H9 (cell line): ENCODE measurements at regions not wholly inside any gene's neighbourhood (a gene's known extent, or its start where the extent isn't known, plus 50 kb on each side); places are given as distances from the start of the nearest gene placed in this dataset.

Experiments used
- DNase-seq: peaks from one replicate; pipeline ENCODE4 v3.0.0-alpha.2; 2017
- H2AFZ ChIP-seq: one replicate; pipeline ENCODE4 v1.6.1; 2013; ENCODE audit warnings: mild to moderate bottlenecking, low read length, control low read depth, moderate library complexity
- H2AK5ac ChIP-seq: 2 replicates; pipeline ENCODE4 v1.6.1; 2013; ENCODE audit warnings: low read length, control low read depth, mixed read lengths; ENCODE audit not compliant: insufficient read length
- H2BK120ac ChIP-seq: one replicate; pipeline ENCODE4 v1.6.1; 2013; ENCODE audit warnings: low read depth, mild to moderate bottlenecking, low read length, control low read depth, inconsistent platforms; ENCODE audit not compliant: poor library complexity, severe bottlenecking
- H2BK12ac ChIP-seq: 2 replicates; pipeline ENCODE4 v1.6.1; 2013; ENCODE audit warnings: low read length, control low read depth, mixed read lengths, low read depth; ENCODE audit not compliant: insufficient read length
- H2BK15ac ChIP-seq: 2 replicates; pipeline ENCODE4 v1.6.1; 2013; ENCODE audit warnings: low read depth, low read length, control low read depth
- H2BK20ac ChIP-seq: one replicate; pipeline ENCODE4 v1.6.1; 2013; ENCODE audit warnings: low read depth, mild to moderate bottlenecking, low read length, control low read depth, inconsistent platforms; ENCODE audit not compliant: poor library complexity, severe bottlenecking
- H2BK5ac ChIP-seq: 2 replicates; pipeline ENCODE4 v1.6.1; 2013; ENCODE audit warnings: low read length, control low read depth, mixed read lengths; ENCODE audit not compliant: insufficient read length
- H3K14ac ChIP-seq: 2 replicates; pipeline ENCODE4 v1.6.1; 2013; ENCODE audit warnings: low read length, control low read depth; ENCODE audit not compliant: insufficient read depth
- H3K18ac ChIP-seq: 2 replicates; pipeline ENCODE4 v1.6.1; 2013; ENCODE audit warnings: low read depth, mild to moderate bottlenecking, mixed read lengths, low read length, control low read depth; ENCODE audit not compliant: insufficient read length
- H3K23ac ChIP-seq: 2 replicates; pipeline ENCODE4 v1.6.1; 2013; ENCODE audit warnings: low read length, control low read depth, mixed read lengths, low read depth; ENCODE audit not compliant: insufficient read length
- H3K23me2 ChIP-seq: 2 replicates; pipeline ENCODE4 v1.6.1; 2013; ENCODE audit warnings: low read depth, mild to moderate bottlenecking, mixed read lengths, low read length, control low read depth; ENCODE audit not compliant: insufficient read length, poor library complexity, severe bottlenecking
- H3K27ac ChIP-seq: 2 replicates; pipeline ENCODE4 v1.5.1; 2013; ENCODE audit warnings: low read length, control low read depth, mixed read lengths, low read depth; ENCODE audit not compliant: insufficient read length
- H3K27me3 ChIP-seq: 2 replicates; pipeline ENCODE4 v1.6.1; 2013; ENCODE audit warnings: low read length, control low read depth, inconsistent platforms; ENCODE audit not compliant: insufficient read depth
- H3K4ac ChIP-seq: 2 replicates; pipeline ENCODE4 v1.6.1; 2013; ENCODE audit warnings: low read depth, mild to moderate bottlenecking, control low read depth, inconsistent platforms, low read length, moderate library complexity
- H3K4me1 ChIP-seq: 2 replicates; pipeline ENCODE4 v1.6.1; 2013; ENCODE audit warnings: low read length, control low read depth, inconsistent platforms; ENCODE audit not compliant: insufficient read depth
- H3K4me2 ChIP-seq: 2 replicates; pipeline ENCODE4 v1.6.1; 2013; ENCODE audit warnings: low read length, control low read depth, mixed read lengths; ENCODE audit not compliant: insufficient read length, insufficient read depth
- H3K56ac ChIP-seq: 2 replicates; pipeline ENCODE4 v1.6.1; 2013; ENCODE audit warnings: low read depth, mild to moderate bottlenecking, mixed read lengths, low read length, control low read depth; ENCODE audit not compliant: insufficient read length
- H3K79me1 ChIP-seq: 2 replicates; pipeline ENCODE4 v1.6.1; 2013; ENCODE audit warnings: low read depth, mild to moderate bottlenecking, moderate library complexity, low read length, control low read depth, inconsistent platforms; ENCODE audit not compliant: insufficient read depth, poor library complexity, severe bottlenecking
- H3K79me2 ChIP-seq: 2 replicates; pipeline ENCODE4 v1.6.1; 2013; ENCODE audit warnings: low read length, control low read depth, inconsistent platforms; ENCODE audit not compliant: insufficient read depth
- H3K9ac ChIP-seq: 2 replicates; pipeline ENCODE4 v1.6.1; 2013; ENCODE audit warnings: low read length, control low read depth, mixed read lengths; ENCODE audit not compliant: insufficient read length; ENCODE audit errors: extremely low read depth
- H3K9me3 ChIP-seq: one replicate; pipeline ENCODE4 v1.6.1; 2013; ENCODE audit warnings: low read depth, low read length, inconsistent platforms; ENCODE audit not compliant: control insufficient read depth
- H3T11ph ChIP-seq: one replicate; pipeline ENCODE4 v1.6.1; 2013; ENCODE audit warnings: mild to moderate bottlenecking, low read length, control low read depth, inconsistent platforms
- H4K20me1 ChIP-seq: one replicate; pipeline ENCODE4 v1.6.1; 2013; ENCODE audit not compliant: control insufficient read depth, insufficient read length, insufficient read depth
- H4K5ac ChIP-seq: 2 replicates; pipeline ENCODE4 v1.6.1; 2013; ENCODE audit warnings: low read depth, mild to moderate bottlenecking, mixed read lengths, low read length, control low read depth; ENCODE audit not compliant: insufficient read length
- H4K8ac ChIP-seq: replicated peaks from 2 replicates; pipeline ENCODE4 v1.6.1; 2013; ENCODE audit warnings: low read length, control low read depth, mixed read lengths, low read depth; ENCODE audit not compliant: insufficient read length
- H4K91ac ChIP-seq: 2 replicates; pipeline ENCODE4 v1.6.1; 2013; ENCODE audit warnings: low read depth, mild to moderate bottlenecking, moderate library complexity, mixed read lengths, low read length, control low read depth; ENCODE audit not compliant: insufficient read length
- H3K27ac Mint-ChIP-seq, 3 experiments: 2 replicates in 2 of 3; 3 replicates in 1 of 3; pipeline ENCODE4 v1.8.0; 2020 to 2021; ENCODE audit warnings: mixed read lengths in 3 of 3, mild to moderate bottlenecking in 1 of 3, moderate library complexity in 1 of 3
- H3K27me3 Mint-ChIP-seq: 2 replicates; pipeline ENCODE4 v1.8.0; 2021; ENCODE audit warnings: low read depth, mild to moderate bottlenecking, moderate library complexity, mixed read lengths
- H3K36me3 Mint-ChIP-seq, 3 experiments: 2 replicates in 2 of 3; 3 replicates in 1 of 3; pipeline ENCODE4 v1.8.0; 2020 to 2021; ENCODE audit warnings: low read depth in 3 of 3, mixed read lengths in 3 of 3; ENCODE audit not compliant: insufficient read depth in 1 of 3
- H3K4me1 Mint-ChIP-seq, 2 experiments: 2 replicates each; pipeline ENCODE4 v1.8.0; 2020; ENCODE audit warnings: mixed read lengths in 2 of 2
- H3K4me3 Mint-ChIP-seq, 2 experiments: 2 replicates in 1 of 2; 3 replicates in 1 of 2; pipeline ENCODE4 v1.8.0; 2020 to 2021; ENCODE audit warnings: mild to moderate bottlenecking in 2 of 2, mixed read lengths in 2 of 2, moderate library complexity in 1 of 2
- H3K9me3 Mint-ChIP-seq, 2 experiments: 2 replicates in 1 of 2; 3 replicates in 1 of 2; pipeline ENCODE4 v1.8.0; 2020; ENCODE audit warnings: mild to moderate bottlenecking in 2 of 2, mixed read lengths in 2 of 2, moderate library complexity in 1 of 2
- WGBS: extraction: QIAGEN DNeasy Blood & Tissue Kit; methylation state at CpG from one replicate; pipeline ENCODE4 v1.1.7; 2013; ENCODE audit warnings: missing lambda C conversion rate, low lambda C conversion rate, mixed read lengths; ENCODE audit not compliant: insufficient read length; ENCODE audit errors: extremely low coverage; 5-methylcytosine and 5-hydroxymethylcytosine counted together
- TF ChIP-seq, protein P1 (sequence below): fragments of 200-600 bp; sonication (generic); conservative IDR thresholded peaks from 3 replicates; pipeline ENCODE4 v1.8.0; 2021; ENCODE audit warnings: antibody characterized with exemption, mild to moderate bottlenecking

- no peaks in the 10 kb centered on the region for H3K27me3 ChIP-seq
- H3K4me3 Mint-ChIP-seq = no peak overlapping the region
- peaks cover 5% of the 10 kb centered on the region in 2 experiments; a peak in 3 of 5 replicates for H3K9me3 Mint-ChIP-seq
Measured at GRCh38 chr9:102842423-102842822, 152.7 kb upstream of the CYLC2 start.

More at GRCh38 chr9:102842423-102842822, 152.7 kb upstream of the CYLC2 start:
- H2BK5ac ChIP-seq = no peak overlapping the region
- no peak overlapping the region for H3K9ac ChIP-seq
- H2BK120ac ChIP-seq = no peak overlapping the region
- DNase-seq = no peak
- H3K79me2 ChIP-seq = no peaks in the 10 kb centered on the region
- H4K8ac ChIP-seq = no peak overlapping the region
- no peak overlapping the region for H3K18ac ChIP-seq
- H4K91ac ChIP-seq = no peak overlapping the region
- no peak overlapping the region for H2BK20ac ChIP-seq
- no peak overlapping the region for H3K27ac Mint-ChIP-seq
- no peak overlapping the region for H3K23ac ChIP-seq
- no peak overlapping the region for H3K4me2 ChIP-seq
- H4K20me1 ChIP-seq = no peaks in the 10 kb centered on the region
- no peaks in the 10 kb centered on the region for H3K4me1 Mint-ChIP-seq
- H2AFZ ChIP-seq = no peak overlapping the region
- H2BK12ac ChIP-seq = no peak overlapping the region
- TF ChIP-seq, protein P1, sequence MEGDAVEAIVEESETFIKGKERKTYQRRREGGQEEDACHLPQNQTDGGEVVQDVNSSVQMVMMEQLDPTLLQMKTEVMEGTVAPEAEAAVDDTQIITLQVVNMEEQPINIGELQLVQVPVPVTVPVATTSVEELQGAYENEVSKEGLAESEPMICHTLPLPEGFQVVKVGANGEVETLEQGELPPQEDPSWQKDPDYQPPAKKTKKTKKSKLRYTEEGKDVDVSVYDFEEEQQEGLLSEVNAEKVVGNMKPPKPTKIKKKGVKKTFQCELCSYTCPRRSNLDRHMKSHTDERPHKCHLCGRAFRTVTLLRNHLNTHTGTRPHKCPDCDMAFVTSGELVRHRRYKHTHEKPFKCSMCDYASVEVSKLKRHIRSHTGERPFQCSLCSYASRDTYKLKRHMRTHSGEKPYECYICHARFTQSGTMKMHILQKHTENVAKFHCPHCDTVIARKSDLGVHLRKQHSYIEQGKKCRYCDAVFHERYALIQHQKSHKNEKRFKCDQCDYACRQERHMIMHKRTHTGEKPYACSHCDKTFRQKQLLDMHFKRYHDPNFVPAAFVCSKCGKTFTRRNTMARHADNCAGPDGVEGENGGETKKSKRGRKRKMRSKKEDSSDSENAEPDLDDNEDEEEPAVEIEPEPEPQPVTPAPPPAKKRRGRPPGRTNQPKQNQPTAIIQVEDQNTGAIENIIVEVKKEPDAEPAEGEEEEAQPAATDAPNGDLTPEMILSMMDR = no peak
- no peaks in the 10 kb centered on the region for H3K79me1 ChIP-seq
- H4K5ac ChIP-seq = no peak overlapping the region
- H3K4me1 ChIP-seq = no peaks in the 10 kb centered on the region
- no peak overlapping the region for H2AK5ac ChIP-seq
- H3K56ac ChIP-seq = no peak overlapping the region
- WGBS = no CpG with 5 or more reads among the region's 2 CpGs
- H3K23me2 ChIP-seq = no peaks in the 10 kb centered on the region
- H3K14ac ChIP-seq = no peak overlapping the region
- H3T11ph ChIP-seq = no peak overlapping the region
- H3K27me3 Mint-ChIP-seq = no peaks in the 10 kb centered on the region
- H3K4ac ChIP-seq = no peak overlapping the region
- peaks cover 0 to 5% (median 3%) of the 10 kb centered on the region in 3 experiments; a peak in 3 of 7 replicates for H3K36me3 Mint-ChIP-seq
- no peak overlapping the region for H2BK15ac ChIP-seq
- H3K9me3 ChIP-seq = no peaks in the 10 kb centered on the region
- no peak overlapping the region for H3K27ac ChIP-seq
